HG03045 (cell line): ENCODE measurements at regions not wholly inside any gene's neighbourhood (a gene's known extent, or its start where the extent isn't known, plus 50 kb on each side); places are given as distances from the start of the nearest gene placed in this dataset.
"Not testable (repeated sequence)": the region's sequence is repeated elsewhere in the genome, so short reads cannot be mapped to it uniquely, and the experiment has no call there.

Experiments
- ATAC-seq: cut with Tn5 transposase; IDR thresholded peaks from one replicate; pipeline ENCODE4 v1.9.1; 2021; ENCODE audit warnings: mild to moderate bottlenecking, moderate library complexity; ENCODE audit not compliant: unreplicated experiment

DNA sequence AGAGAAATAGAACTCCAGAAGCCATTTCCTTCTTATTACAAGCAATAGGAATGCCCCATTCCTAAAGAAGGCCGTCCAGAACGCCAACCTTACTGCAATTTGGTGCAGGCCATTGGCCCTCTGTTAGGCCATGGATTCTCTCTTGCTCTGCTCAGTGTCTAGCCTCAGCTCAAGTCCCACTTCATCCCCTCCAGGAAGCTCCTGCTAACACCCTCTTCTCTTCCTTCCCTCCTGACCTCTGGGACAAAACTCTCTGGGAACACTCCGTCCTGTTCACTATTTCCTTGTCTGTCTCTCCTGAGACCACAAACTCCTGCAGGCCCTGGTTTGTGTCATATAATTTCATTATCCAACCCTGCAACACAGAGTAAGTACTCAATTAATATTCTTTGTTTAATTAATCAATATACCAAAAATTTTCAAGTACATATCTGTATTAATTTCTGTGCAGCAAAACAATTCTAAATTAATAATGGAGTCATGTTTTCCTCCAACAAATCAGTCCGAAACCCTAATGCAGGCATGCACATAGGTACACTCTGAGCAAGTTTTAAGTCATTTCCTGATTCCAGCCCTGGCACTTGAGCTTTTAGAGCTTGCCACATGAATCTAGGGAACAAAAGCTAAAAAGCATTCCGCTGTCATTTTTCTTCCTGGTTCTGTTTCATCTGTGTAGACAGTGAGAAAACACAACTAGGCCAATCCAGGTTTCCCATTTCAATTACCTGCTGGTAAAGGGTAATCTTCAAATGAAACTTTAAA lies 245.3 kb downstream of the SETD4 start:
- no peak for ATAC-seq

DNA sequence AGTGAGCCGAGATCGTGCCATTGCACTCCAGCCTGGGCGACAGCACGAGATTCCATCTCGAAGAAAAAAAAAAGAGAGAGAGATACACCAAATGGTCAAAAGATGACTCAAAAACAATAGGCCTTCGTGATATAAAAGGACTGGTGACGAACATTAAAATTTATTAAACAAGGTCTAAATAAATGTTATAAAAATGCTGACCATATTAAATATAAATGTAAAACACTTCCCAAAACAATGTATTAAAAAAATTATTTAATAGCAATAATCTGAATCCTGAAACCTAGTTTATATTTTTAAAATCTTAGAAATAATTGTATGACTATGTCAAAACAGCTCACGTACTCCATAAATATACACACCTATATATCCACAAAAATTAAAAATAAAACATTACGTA lies 247.6 kb downstream of the SETD4 start:
- ATAC-seq = no peak

DNA sequence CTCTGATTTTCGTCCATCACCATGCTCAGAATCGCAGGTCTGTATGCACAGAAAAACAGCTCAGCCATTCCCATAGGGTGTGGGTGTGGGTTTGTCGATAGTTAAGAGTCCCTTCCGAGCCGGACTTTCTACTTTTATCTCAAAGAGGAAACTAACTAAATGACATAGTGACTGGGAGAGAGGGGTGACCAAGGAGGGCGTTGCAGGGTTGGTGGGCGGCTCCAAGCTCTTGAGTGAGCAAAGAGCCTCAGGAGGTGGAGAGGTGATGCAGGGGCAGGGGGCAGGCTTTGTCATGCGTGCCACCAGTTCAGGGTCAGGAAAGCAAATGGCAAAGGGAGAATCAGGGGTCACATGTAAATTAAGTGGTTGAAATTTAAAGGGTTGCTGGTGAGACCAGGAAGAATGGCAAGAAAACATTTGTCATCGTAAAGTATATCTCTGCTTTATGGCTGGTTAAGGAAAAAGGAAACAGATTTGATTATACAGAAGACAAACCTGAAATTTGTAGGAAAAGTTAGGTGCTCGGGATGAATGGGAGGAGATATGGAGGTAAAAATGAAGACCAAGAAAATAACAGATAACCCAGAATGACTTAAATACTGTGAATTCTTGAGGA lies 249.0 kb downstream of the SETD4 start:
- ATAC-seq = no peak

DNA sequence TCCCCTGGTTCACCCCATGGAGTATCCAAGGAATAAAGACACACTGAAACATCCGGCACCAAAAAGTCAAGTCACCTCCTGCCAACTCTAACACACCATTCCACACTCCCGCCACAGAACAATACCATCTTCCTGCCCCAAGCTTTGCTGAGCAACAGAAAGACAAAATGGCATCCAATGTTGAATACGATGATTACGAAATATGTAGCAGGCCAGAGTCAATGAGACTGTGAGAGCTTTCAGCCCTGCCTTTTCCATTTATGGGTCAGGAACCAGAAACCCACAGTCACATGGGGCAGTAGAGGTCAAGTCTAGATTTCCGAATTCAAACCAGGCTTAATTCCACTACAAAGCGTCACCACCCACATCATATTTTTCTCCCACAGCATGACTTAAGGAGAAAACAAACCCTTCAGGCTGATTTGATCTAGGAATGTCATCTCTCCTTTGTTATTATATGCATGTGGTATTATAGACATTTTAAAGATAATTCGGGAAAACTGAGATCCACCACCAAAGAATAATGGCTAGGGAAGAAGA lies 249.8 kb downstream of the SETD4 start:
- ATAC-seq = no peak

DNA sequence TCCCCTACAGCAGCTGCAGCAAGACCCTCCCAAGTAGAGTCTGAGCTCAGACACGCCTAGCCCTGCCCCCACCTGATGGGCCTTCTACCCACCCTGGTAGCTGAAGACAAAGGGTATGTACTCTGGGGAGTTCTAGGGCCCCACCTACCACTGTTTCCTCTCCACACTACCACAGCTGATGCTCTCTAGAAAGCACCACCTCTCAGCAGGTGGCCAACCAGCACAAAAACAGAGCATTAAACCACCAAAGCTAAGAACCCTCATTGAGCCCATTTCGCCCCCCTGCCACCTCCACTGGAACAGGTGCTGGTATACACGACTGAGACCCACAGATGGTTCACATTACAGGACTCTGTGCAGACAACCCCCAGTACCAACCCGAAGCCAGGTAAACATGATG lies 258.9 kb downstream of the SETD4 start:
- no peak for ATAC-seq

DNA sequence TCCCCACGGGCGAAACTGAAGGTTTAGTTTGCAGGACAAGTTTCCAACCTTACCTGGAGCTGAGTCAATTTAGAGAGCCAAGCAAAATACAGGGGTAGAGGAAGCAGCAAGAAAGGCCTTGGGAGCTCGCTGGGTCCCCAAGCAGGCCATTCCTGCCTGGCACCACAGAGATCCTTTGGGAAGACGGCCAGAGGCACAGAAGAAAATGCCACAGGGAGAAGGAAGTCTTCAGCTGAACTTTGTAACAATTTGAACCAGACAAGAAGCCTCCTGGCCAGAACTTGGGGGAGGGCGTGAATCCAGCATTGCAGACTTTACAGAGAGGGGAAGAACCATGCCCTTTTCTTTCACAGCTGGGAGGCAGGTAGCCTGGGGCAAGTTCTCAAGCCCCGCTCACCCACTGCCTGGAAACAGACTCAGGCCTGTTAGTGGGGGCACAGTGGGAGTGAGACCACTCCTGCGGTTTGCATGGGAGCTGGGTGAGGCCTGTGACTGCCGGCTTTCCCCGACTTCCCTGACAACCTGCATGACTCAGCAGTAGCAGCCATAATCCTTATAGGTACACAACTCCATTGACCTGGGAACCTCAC lies 259.4 kb downstream of the SETD4 start:
- not testable (repeated sequence) for ATAC-seq

DNA sequence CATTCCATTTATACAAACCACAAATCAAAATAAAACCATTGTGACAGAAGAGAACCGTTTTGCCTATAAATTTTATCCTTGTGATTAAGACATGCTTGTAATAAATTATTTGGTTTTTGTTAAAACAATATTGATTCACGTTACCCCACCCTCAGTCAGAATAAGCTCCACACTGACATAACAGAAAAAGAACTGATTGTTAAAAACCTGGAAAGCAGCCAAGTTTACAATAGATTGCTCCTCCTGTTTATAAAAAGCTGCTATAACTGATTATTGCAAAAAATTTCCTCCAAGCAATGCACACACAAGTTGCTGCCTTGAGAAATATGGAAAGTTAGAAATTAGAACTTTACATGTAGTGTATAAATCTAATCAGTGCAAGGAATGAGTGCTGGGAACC lies 263.5 kb downstream of the SETD4 start:
- ATAC-seq = no peak

DNA sequence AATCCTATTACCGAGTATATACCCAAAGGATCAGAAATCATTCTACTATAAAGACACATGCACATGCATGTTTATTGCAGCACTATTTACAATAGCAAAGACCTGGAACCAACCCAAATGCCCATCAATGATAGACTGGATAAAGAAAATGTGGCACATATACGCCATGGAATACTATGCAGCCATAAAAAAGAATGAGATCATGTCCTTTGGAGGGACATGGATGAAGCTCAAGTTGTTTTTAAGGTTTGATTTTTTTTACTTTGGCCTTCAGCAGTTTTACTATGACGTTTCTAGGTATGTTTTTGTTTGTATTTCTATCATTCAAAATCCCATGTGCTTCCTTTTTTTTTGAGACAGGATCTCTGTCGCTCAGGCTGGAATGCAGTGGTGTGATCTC lies 265.8 kb downstream of the SETD4 start:
- not testable (repeated sequence) for ATAC-seq

DNA sequence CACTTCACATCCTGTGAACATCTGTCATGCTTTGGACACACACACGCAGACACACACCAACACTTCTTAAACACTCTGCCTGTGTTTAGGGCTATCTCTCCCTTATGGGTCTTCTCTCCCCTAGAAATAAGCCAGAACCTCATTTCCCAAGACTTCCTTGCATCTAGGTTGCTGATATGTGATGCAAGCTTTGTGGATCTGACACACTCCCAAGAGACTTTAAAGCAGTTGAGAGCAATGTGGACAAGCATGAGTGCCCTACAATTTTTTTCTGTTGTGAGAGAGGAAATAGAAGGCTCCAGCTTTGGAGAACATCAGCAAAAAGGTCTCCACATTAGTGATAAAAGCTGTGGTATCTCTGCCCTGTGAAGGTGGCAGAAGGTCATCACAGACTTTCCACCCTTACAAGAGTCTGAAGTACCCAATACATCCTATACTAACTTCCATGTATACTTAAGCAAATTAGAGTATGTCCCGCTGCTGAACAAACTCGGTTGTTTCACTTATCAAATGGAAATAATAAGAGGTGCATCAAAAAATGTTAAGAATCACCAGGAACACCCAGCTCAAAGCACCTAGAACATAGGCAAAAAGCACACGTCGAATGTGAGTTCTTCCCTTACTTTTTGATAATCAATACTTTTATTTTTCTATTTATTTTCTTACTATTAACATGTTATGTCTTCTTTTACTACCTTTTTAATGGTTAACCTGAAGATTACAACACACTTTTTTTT lies 267.6 kb downstream of the SETD4 start:
- no peak for ATAC-seq

DNA sequence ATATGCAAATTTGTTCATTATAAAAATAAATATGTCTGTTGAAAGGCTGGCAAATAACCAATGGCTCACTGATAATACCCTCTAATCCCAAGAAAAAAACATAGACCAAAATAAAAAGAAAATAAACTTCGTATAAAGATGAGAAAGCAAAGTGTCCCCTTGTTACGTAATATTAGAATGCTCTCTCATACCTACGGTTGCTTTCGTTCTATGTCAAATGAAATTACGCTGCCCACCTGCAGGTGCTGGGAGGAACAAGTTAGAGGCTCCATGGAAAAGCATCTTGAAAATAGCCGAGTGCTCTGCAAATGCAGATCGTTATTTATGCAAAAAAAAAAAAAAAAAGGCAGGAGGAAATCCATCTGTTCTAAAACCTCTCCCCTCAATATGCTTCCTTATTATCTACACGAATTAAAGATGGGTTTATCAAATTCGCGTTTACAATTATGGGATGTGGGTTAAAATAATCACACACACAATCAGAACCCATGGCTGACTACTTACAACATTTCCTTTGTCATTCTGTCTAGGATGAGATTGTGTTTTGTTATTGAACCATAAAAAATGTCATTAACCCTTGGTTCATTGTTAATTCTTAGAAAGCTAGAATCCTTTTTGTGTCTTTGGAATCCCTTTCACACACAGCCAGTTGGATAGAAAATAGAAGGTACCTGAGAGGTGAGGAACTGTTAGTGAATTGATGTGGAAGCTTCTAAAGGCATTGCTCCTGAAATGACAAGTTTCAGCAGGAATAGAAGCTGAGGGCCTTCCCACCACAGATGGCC lies 268.6 kb downstream of the SETD4 start:
- no peak for ATAC-seq

DNA sequence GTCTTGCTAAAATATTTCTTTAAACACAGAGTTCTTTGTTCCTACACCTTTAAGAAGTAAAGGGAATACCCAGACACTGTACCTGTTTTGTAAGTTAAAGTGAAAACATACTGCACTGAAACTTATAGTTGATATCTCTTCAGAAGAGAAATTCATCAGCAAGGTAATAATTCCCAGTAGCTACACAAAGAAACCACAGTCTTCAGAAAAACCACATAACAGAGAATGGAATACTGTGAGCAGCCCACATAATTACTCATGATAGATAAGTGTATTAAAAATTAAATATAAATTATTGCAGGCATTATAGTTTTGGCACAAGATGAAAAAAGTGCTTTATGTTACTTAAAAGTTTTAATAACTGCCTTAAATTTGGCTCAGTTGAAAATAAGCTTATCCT lies 276.6 kb downstream of the SETD4 start:
- ATAC-seq = no peak

DNA sequence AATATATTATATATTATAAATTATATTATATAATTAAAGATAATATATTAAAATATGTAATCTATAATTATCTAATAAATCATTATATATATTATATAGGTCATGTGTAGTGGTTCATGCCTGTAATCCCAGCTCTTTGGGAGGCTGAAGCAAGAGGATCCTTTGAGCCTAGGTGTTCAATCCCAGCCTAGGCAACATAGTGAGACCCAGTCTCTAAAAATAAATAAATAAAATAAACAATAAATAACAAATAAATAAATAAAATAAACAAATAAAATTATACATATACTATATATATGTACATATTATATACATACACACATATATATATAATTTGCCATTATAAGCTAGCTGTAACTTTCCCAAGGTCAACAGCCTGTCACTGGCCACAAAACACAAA lies 277.7 kb downstream of the SETD4 start:
- no peak for ATAC-seq

DNA sequence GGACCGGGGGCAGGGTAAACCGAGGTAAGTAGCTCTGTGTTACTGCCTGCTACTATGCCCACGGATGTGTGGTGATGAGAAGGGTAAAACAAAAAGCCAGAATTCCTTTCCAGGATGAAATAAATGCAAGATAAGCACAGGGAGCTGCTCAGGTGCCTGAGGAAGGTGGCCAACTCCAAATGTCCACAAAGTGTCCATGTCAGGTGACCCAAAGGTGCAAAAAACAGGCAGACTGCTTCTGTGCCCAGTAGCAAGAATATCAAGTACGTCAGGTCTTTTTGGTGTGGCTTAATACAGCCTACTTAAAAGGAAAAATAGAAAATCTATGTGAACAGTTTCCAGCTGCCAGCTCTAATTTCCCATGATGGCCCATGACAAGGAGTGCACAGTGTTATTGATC lies 279.3 kb downstream of the SETD4 start:
- ATAC-seq = no peak

DNA sequence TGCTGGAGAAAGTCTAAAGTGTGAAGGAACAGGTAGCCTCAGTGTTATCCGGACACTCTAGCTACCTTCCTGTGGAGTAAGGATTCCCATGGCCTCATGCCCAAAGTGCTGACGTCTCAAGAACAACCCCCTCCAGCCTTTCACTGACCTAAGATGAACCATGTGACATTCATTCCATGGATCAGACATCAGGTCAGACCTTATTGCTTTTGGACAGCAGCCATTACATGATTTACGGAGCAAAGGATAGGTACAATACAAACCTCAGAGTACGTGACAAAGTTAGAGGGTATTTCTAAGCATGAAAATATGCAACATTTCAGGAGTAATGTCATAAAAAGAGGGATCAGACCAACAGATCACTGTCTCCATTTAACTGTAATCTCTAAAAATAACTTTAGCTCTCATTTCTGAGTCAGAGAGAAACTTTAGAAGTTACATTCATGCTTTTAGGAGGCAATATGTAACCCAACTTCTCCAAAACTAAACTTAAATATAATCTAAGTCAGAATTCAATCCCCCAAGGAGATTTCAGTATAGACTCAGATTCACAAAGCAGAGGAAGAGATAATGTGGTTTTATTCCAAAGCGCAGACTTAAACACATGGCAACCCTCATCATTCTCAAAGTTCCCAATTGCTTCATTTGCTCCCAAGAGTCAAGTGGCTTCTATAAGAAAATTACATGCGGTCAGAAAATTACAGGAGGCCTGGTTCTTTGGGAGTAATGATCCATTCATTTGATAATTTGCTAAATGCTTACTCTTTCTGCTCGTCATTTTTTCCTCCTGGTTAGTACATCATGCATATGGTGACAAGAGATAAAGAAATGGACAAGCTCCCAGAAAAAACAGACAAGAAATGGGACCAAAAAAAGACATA lies 280.4 kb downstream of the SETD4 start:
- ATAC-seq = no peak

DNA sequence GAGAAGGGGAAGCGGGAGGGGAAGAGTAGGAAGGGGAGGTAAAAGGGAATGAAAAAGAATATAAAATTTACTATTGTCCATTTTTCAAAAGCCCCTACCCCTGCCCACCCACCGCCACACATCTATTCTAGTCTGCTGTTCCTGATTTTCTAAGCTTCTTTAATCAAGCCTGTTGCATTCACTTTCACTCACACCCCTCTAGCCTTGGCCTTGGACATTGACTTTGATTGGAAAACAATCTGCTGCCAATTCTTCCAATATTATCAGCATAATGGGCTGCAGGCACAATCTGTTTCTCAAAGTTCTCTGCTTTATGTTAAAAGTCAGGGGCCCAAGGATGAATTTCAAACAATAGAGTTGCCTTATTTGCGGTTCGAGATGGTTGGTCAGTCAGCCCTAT lies 281.2 kb downstream of the SETD4 start:
- ATAC-seq = no peak

DNA sequence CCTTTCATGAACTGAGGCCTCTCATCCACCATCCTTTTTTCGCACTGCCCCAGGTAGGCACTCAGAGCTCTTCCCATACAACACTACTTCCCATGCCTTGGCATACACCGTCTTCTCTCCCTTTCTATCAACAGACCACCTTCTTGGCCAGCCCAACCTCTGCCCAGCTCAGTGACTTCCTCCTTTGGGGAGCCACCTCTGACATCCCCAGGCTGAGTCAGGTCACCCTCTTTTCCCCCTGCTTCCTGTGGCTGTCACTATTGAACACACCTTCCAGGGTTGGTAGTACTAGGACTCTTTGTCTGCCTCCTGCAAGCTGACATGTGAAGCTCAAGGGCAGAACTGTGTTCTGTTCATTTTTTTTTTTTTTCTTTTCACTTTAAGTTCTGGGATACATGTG lies 283.2 kb downstream of the SETD4 start:
- no peak for ATAC-seq

DNA sequence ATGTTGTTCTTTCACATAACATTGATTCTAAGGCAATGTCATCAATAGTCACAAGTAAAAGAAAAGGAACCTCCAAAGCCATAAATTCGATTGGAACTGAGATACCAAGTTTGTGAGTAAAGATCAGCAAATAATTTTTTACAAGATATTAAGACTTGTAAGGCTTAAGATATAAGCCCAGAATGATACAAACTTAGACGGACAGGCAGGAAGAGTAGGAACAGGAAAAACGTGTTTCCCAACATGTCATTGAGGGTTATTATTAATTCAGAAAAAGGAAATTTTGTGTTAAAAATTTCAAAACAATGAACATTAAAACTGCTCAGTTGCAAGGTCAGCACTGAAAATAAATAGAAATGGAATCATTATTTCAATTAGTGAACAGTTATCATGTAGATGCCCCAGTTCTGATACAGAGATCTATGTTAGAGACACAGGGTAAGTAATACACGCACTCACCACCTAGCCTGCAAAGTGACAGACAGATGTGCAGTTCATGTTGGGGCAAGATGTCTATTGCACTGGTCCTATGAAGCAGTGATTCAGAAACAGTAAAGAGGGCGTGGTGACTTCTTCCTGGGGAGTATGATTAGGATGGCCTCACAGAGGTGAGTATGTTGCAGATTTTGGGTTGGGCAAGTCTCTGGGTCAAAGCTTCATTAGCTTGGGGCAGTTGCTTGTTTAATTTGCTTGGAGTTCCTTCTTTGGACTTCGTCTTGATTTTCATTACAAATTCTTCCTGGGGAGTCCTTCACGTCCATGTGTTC lies 284.4 kb downstream of the SETD4 start:
- ATAC-seq = no peak

DNA sequence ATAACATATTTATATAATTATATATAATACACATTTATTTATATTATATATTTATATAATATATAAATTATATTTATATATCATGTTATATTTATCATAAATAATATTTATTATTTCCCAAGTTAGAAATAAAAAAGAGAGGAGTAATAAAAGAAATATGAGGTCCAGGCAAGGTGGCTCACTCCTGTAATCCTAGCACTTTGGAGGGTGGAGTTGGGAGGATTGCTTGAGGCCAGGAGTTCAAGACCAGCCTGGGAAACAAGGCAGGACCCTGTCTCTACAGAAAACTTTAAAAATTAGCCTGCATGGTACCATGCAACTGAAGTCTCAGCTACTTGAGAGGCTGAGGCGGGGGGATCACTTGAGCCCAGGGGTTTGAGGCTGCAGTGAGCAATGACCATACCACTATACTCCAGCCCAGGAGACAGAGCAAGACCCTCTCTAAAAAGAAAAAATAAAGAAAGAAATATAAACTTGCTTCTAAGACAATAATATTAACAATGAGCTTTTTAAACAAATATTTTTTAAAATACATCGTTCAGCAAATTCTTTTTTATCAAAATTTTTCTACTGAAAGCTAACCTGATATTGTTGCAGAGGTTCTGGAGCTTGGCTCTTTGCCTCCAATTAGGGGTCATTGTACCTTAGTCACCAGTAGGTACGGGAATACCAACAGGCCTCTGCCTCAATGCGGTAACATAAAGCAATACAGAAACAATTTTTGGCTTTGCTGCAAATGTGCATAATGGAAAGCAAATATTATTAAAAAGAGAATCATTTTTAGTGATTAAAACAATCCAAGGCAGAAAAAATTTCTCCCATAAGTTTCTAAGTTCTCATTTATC lies 290.0 kb downstream of the SETD4 start:
- ATAC-seq = no peak
